NCI-H82 (cell line): ENCODE measurements at regions not wholly inside any gene's neighbourhood (a gene's known extent, or its start where the extent isn't known, plus 50 kb on each side); places are given as distances from the start of the nearest gene placed in this dataset.
"Not testable (repeated sequence)": the region's sequence is repeated elsewhere in the genome, so short reads cannot be mapped to it uniquely, and the experiment has no call there.

Source experiments
- DNase-seq: peaks from one replicate; lab custom pipeline; 2025; lab: John Stamatoyannopoulos, UW

DNA sequence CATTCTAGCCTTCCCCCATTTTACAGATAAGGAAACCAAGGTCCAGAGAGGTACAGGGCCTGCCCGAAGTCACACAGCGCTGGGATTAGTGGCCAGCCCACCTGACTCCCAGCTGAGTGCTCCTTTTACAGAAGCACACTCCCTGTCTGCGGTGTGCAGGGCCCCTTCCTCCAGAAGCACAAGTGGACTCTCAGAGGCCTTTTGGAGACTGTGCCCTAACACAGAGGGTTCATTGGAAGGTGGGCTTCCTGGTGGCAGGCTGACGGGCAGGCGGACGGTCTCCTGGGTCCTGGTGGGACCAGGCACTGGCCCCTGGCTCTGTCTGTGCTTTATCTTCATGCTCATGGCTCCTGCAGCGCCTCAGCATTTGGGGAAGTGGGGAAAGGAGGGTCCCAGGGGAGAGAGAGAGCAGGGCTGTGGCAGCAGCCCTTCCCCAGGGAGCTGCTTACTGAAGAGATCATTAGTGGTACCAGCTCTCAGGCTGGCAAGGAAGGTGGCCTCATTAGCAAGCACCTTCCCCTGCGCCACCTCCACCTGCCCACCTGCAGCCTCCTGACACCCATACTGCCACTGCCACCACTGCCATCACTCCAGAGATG lies 83.1 kb upstream of the GOLGA6L4 start:
- DNase-seq: not testable (repeated sequence)

GRCh38 chr15:84153655-84154140 lies 81.9 kb upstream of the GOLGA6L4 start:
- not testable (repeated sequence) for DNase-seq

DNA sequence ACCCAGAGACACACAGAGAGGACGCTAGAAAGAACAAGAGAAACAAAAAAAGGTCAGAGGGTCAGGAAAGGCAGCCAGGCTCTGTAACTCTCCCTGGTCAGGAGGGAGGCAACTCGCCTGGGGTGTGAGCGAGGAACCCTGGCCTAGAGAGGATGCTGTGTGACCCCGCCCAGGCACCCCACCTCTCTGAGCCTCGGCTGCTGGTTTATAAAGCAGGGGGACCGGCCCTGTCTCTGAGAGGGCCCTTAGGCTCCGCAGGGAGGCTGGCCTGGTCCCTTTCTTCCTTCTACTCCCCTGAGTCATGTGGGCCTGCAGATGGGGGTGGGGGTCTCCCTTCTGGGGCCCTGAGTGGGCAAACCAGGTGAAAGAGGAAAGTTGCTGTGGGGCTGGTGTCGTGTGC lies 81.3 kb upstream of the GOLGA6L4 start:
- DNase-seq: not testable (repeated sequence)

- not testable (repeated sequence) for DNase-seq
Measured at GRCh38 chr15:84154787-84155186, 80.8 kb upstream of the GOLGA6L4 start.

DNA sequence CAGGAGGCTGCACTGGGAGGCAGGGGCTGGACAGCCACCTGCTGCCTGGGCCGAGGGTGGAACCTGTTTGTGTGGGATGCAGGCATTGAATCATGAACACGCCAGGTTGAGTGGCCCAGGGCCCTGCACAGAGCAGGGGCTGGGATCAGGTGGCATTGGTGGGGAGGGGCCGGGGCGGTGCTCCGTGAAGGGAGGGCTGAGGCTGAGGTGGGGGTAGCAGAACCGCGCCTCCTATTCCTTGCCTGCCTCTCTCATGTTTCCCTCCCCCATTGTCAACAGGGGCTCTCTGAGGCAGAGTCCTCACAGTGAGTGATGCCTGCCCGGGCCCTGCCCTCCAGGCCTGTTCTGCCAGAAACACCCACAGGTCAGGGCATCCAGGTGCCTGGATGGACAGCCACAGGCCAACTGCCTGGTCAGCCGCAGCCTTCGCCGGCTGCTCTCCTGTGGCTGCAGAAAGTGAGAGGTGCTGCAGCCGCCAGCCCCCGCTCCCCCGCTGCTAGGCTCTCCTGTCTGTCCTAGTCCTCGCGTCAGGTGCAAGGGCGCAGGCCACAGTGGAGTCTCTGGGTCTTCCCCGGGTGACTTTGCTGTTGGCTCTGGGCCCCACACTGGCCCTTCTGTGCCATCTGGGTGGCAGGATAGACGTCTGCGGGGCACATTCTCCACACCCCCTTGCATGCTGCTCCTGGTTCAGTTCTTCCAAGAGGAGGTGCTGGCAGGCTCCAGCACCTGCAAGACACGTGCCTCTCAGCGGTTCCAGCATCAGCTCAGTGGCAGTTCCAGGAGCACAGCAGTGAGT lies 79.6 kb upstream of the GOLGA6L4 start:
- not testable (repeated sequence) for DNase-seq

DNA sequence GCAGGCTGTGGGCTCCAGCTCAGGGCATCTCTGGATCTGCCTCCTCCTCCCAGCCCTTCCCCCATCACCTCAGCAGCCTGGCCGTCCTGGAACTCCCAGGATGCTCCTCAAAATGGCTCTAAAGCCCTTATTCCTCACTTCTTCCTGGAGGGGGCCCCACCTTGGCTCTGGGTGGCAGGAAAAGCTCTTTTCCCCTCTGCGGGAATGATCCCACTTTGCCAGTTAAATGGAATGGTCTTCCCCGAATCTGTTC lies 79.1 kb upstream of the GOLGA6L4 start:
- not testable (repeated sequence) for DNase-seq

DNA sequence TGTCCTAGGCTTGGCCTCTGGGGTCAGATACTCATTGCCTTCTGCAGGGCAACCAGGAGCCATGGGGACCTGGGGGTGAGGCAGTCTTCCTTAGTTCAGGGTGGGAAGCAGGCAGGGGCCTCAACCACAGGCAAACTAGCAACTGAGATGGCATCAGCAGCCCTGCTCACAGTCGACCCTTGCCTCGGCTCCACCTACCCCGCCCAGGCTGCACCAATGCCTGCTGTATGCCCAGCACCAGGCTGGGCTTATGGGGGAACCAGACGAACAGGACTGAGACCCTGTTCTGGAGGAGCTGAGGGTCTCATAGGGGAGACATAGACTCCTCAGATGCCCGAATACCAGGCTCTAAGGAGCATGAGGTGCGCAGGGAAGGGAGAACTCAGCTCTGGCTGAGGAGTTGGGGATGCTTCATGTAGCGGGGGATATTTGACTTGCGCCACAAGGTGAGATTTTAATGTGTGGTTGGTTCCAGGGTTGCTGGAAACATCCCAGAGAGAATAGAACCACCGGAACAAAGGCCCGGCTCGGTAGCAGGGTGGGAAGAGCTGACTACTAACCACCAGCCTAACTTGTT lies 78.4 kb upstream of the GOLGA6L4 start:
- not testable (repeated sequence) for DNase-seq

- DNase-seq: not testable (repeated sequence)
Measured at GRCh38 chr15:84157857-84158256, 77.7 kb upstream of the GOLGA6L4 start.

DNA sequence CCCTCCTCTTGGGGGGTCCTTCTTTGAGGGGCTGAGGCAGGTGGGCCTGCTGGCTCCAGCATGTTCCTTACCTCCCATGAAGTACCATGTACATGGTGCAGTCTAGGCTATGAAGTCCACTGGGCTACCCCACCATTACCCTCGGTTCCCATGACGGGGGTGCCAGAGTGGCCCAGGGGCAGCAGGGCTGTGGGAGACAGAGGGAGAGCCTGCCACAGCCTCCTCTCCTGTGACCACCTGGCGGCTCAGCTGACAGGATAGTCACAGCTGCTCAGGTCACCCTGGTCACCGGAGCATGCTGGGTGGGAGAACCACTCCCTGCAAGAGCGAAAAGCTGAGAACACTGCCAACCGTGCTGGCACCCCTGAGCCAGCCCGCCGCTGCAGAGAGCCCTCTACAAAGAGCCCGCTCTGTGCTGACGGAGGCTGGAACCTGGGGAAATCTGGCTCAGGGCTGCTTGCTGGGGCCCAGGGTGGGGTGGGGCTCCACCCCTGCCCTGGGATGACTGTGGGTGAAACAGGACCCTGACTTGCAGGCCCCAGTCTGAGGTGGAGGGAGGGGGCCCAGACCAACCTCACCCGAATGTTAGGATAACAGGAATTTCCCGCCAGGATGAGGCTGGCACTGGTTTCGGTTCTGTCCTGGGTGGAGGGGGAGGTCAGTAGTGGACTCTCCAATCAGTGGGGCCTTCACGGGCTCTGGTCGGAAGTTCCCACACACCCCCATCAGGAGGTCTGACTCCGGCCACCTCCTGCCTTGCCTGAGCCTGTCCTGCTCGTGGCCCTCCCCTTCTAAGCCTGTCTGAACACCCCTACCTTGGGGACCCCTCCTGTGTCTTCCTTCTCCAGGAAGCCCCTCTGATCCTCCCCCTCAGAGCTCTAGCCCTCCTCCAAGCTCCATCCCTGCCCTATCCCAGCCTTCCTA lies 76.0 kb upstream of the GOLGA6L4 start:
- DNase-seq: not testable (repeated sequence)

DNA sequence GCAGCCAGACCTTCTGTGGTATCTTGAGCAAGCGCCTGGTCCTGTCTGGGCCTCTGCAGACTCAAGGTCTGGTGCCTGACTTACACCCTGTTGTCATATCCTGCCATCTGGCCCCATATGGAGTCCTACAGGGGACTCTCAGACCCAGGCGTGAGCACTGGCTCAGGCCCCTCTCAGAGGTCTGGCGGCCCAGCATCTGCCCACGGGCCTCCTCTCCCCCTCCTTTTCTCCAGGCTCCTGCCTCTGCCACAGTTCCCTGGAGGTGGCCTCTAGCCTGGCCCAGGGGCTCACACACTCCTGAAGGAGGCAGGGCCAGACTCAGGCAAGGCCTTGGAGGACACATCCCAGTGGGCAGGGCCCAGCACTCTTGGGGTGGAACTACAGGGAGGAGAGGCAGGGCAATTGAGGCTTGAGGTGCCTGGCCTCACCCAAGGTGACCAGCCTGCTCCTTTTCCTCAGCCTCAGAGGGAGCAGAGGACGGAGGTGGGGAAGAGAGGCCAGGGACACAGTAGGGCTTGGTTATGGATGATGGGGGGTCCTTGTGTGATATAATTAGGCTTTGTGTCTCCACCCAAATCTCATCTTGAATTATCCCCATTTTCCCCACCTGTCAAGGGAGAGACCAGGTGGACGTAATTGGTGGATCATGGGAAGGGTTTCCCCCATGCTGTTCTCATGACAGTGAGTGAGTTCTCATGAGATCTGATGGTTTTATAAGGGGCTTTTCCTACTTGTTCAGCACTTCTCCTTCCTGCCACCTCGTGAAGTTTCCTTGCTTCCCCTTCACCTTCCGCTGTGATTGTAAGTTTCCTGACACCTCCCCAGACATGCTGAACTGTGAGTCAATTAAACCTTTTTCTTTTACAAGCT lies 70.9 kb upstream of the GOLGA6L4 start:
- DNase-seq: peak; percentile 94

DNA sequence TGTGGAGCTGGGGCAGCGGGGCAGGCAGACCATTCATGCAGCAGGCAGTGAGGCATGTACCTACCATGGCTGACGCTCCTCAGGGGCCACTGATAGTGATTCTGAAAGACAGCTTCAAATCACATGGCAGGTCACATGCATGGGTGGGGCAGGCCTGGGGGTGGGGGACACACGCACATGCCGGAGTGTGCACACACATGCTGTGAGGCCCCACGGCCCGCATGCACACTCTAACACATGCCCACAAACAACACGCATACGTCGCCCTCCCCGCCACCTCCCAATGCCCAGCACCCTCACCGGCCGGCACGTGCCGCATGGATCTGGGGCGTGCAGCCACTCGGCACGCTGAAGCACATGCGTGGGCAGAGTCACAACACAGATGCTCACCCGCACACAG lies 65.5 kb upstream of the GOLGA6L4 start:
- DNase-seq: not testable (repeated sequence)

GRCh38 chr15:84173231-84173610 lies 62.4 kb upstream of the GOLGA6L4 start:
- not testable (repeated sequence) for DNase-seq
